Upper lobe of left lung (tissue), 4 donors: ENCODE measurements at regions not wholly inside any gene's neighbourhood (a gene's known extent, or its start where the extent isn't known, plus 50 kb on each side); places are given as distances from the start of the nearest gene placed in this dataset.

Source experiments
- POLR2A ChIP-seq, 4 donors: fragments of 450-650 bp; IDR thresholded peaks; one replicate each; pipeline ENCODE4 v1.5.1; 2016 to 2017; ENCODE audit warnings: antibody characterized with exemption in 4 of 4, mild to moderate bottlenecking in 2 of 4
- TF ChIP-seq, protein P1 (sequence below), 6 experiments: fragments of 450-650 bp in 4 of 6; fragments of 200-600 bp in 2 of 6; sonication (generic) in 2 of 6; IDR thresholded peaks; one replicate each; pipeline ENCODE4 v1.5.1; 2016 to 2019; ENCODE audit warnings: antibody characterized with exemption in 6 of 6

DNA sequence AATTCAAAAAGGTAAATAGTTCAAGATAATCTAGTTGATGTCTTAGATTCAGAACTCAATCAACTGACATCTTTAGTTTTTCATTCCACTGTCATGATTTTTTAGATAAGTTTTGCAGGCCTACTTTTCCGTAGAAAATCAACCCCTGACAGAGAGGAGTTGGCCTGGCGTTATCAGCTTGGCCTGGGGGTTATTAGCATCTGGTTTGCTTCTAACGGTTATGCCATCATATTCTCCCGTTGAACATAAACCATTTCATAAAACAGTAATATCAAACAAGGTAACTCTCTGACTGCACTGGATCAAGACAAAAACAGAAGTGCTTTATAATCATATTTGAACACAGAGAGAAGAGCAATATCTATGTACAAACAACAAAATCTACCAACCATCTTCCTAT is 130.8 kb upstream of the PCDH20 start:
- TF ChIP-seq, protein P1, sequence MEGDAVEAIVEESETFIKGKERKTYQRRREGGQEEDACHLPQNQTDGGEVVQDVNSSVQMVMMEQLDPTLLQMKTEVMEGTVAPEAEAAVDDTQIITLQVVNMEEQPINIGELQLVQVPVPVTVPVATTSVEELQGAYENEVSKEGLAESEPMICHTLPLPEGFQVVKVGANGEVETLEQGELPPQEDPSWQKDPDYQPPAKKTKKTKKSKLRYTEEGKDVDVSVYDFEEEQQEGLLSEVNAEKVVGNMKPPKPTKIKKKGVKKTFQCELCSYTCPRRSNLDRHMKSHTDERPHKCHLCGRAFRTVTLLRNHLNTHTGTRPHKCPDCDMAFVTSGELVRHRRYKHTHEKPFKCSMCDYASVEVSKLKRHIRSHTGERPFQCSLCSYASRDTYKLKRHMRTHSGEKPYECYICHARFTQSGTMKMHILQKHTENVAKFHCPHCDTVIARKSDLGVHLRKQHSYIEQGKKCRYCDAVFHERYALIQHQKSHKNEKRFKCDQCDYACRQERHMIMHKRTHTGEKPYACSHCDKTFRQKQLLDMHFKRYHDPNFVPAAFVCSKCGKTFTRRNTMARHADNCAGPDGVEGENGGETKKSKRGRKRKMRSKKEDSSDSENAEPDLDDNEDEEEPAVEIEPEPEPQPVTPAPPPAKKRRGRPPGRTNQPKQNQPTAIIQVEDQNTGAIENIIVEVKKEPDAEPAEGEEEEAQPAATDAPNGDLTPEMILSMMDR (IDR thresholded peaks at IDR 0.05), result no peak
- TF ChIP-seq POLR2A (IDR thresholded peaks at IDR 0.05), result no peak
